Body of pancreas (tissue), 4 donors: ENCODE measurements at regions not wholly inside any gene's neighbourhood (a gene's known extent, or its start where the extent isn't known, plus 50 kb on each side); places are given as distances from the start of the nearest gene placed in this dataset.

Experiments
- ATAC-seq: fragments of 150-250 bp; one replicate; pipeline ENCODE4 v1.9.1; 2016
- DNase-seq, 4 donors: peaks; one replicate each; pipeline ENCODE4 v3.0.0-alpha.2; 2019
- H3K27ac ChIP-seq, 4 donors: fragments of 200-600 bp; sonication (generic); 1 replicate in 3 of 4; 2 replicates in 1 of 4; pipeline versions ENCODE4 v1.5.1 to v1.6.1; 2016 to 2019; ENCODE audit warnings: mild to moderate bottlenecking in 1 of 4, mixed read lengths in 1 of 4, moderate library complexity in 1 of 4
- H3K27me3 ChIP-seq, 2 donors: fragments of 200-600 bp; sonication (generic); one replicate each; pipeline ENCODE4 v1.6.0; 2016; ENCODE audit warnings: mild to moderate bottlenecking in 1 of 2
- H3K36me3 ChIP-seq, 2 donors: fragments of 200-600 bp; sonication (generic); replicated peaks in 1 of 2; 2 replicates each; pipeline ENCODE4 v1.5.1; 2016; ENCODE audit warnings: low read depth in 2 of 2; ENCODE audit not compliant: insufficient read depth in 1 of 2
- H3K4me1 ChIP-seq: fragments of 200-600 bp; sonication (generic); one replicate; pipeline ENCODE4 v1.6.0; 2016
- H3K4me3 ChIP-seq, 2 donors: fragments of 200-600 bp; sonication (generic); 1 replicate in 1 of 2; 2 replicates in 1 of 2; pipeline ENCODE4 v1.5.1; 2016 to 2019
- H3K9me3 ChIP-seq, 3 donors: fragments of 200-600 bp; sonication (generic); 1 replicate in 2 of 3; 2 replicates in 1 of 3; pipeline ENCODE4 v1.5.1; 2016
- CTCF ChIP-seq, 7 experiments: fragments of 450-650 bp in 4 of 7; fragments of 200-600 bp in 3 of 7; sonication (generic) in 3 of 7; IDR thresholded peaks; one replicate each; pipeline ENCODE4 v1.5.1; 2016 to 2019; ENCODE audit warnings: antibody characterized with exemption in 7 of 7
- POLR2A ChIP-seq, 3 donors: fragments of 450-650 bp; IDR thresholded peaks; one replicate each; pipeline ENCODE4 v1.6.1; 2016; ENCODE audit warnings: antibody characterized with exemption in 3 of 3, mild to moderate bottlenecking in 2 of 3
- WGBS, 2 donors: methylation state at CpG; one replicate each; pipeline ENCODE4 v1.1.5; 2017; 5-methylcytosine and 5-hydroxymethylcytosine counted together
- intact Hi-C: fragments of 100-400 bp; cut with DNase I; formaldehyde crosslinking; loops from one replicate; pipeline ENCODE4 v1.15.1; 2023

- Histone ChIP-seq H3K27me3 (no peaks in the 10 kb centered on the region), H3K27ac (no peak overlapping the region), H3K36me3 (no peaks in the 10 kb centered on the region), H3K9me3 (no peaks in the 10 kb centered on the region), H3K4me3 (no peak overlapping the region), H3K4me1 (no peaks in the 10 kb centered on the region)
- TF ChIP-seq POLR2A (IDR thresholded peaks at IDR 0.05) (no peak), CTCF (IDR thresholded peaks at IDR 0.05) (no peak)
- no peak for ATAC-seq
- intact Hi-C loops, result no loop called here
- DNase-seq, result no peak
- 76 to 78% methylated on average over 3 of the region's 3 CpGs for WGBS, 2 donors
Measured at GRCh38 chr3:18813300-18813699, 335.0 kb upstream of the KCNH8 start.

GRCh38 chr3:18812316-18812715 is 336.0 kb upstream of the KCNH8 start:
- Histone ChIP-seq H3K27ac (no peak overlapping the region), H3K4me3 (no peak overlapping the region), H3K27me3 (no peaks in the 10 kb centered on the region), H3K36me3 (no peaks in the 10 kb centered on the region), H3K9me3 (no peaks in the 10 kb centered on the region), H3K4me1 (no peaks in the 10 kb centered on the region)
- DNase-seq (peak in 1 of 4 donors; percentile 5), ATAC-seq (no peak)
- 60 to 62% methylated on average over 3 of the region's 3 CpGs for WGBS, 2 donors
- no peak for TF ChIP-seq CTCF (IDR thresholded peaks at IDR 0.05)
- no peak for TF ChIP-seq POLR2A (IDR thresholded peaks at IDR 0.05)
- intact Hi-C loops, result no loop called here

DNA sequence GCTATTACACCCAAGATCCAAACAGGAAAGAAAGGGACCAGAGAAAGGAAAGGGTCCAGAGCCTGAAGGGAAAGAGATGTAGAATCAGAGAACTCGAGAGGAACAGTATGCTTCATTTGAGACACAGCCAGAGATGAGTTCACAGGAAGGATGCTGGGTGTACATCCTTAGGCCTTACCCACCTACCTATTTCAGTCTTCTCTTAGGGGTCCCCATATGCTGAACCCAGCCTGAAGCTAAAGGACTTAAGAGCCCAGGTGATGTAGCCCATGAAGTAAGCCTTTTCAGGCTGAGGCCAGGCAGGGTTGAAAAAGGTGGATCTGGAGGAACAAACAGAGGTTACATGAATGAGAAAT is 338.0 kb upstream of the KCNH8 start:
- intact Hi-C loops, result no loop called here
- Histone ChIP-seq H3K27ac (no peak overlapping the region), H3K4me1 (no peaks in the 10 kb centered on the region), H3K27me3 (no peaks in the 10 kb centered on the region), H3K4me3 (no peak overlapping the region), H3K36me3 (no peaks in the 10 kb centered on the region), H3K9me3 (no peaks in the 10 kb centered on the region)
- 48 to 60% methylated on average over 1 of the region's 1 CpG for WGBS, 2 donors
- no peak for TF ChIP-seq POLR2A (IDR thresholded peaks at IDR 0.05)
- no peak for TF ChIP-seq CTCF (IDR thresholded peaks at IDR 0.05)
- no peak for ATAC-seq
- no peak for DNase-seq

DNA sequence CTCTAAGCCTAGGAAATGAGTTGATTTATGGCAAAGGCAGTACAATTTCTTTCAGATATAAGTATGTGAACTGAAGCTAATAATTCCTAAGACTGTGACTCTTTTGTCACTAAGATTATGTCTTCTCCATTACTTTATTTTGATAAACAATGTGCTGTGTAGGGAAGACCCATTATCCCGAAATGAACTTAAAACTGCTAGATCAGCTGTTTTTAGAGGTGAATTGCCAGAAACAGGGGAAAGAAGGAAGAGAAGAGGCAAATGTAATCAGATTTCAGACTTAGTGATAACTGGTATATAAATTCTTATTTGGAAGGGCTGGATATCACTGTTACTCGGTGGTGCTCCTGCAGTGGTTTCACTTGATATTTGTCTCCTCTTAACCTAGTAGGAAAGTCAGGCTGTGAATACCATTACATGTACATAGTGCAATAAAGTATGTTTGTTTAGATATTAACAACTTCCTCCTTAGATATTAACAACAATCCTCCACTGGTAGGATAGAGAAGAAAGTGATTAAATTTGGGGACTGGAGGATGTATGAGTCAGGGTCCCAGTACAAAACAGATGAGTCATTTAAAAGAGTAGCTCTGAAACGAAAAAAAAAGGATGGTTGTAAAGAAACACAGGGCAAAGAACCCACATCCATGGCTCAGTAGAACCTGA is 338.5 kb upstream of the KCNH8 start:
- intact Hi-C loops, result no loop called here

More for the DNA sequence above, 338.5 kb upstream of the KCNH8 start:
- DNase-seq (no peak), ATAC-seq (no peak)
- 50 to 71% methylated on average over 3 of the region's 3 CpGs for WGBS, 2 donors
- Histone ChIP-seq H3K4me3 (no peak overlapping the region), H3K9me3 (no peaks in the 10 kb centered on the region), H3K36me3 (no peaks in the 10 kb centered on the region), H3K27ac (no peak overlapping the region), H3K4me1 (no peaks in the 10 kb centered on the region), H3K27me3 (no peaks in the 10 kb centered on the region)
- TF ChIP-seq CTCF (IDR thresholded peaks at IDR 0.05) (no peak), POLR2A (IDR thresholded peaks at IDR 0.05) (no peak)
